ENCODE measurements at regions not wholly inside any gene's neighbourhood (a gene's known extent, or its start where the extent isn't known, plus 50 kb on each side); places are given as distances from the start of the nearest gene placed in this dataset.

DNA sequence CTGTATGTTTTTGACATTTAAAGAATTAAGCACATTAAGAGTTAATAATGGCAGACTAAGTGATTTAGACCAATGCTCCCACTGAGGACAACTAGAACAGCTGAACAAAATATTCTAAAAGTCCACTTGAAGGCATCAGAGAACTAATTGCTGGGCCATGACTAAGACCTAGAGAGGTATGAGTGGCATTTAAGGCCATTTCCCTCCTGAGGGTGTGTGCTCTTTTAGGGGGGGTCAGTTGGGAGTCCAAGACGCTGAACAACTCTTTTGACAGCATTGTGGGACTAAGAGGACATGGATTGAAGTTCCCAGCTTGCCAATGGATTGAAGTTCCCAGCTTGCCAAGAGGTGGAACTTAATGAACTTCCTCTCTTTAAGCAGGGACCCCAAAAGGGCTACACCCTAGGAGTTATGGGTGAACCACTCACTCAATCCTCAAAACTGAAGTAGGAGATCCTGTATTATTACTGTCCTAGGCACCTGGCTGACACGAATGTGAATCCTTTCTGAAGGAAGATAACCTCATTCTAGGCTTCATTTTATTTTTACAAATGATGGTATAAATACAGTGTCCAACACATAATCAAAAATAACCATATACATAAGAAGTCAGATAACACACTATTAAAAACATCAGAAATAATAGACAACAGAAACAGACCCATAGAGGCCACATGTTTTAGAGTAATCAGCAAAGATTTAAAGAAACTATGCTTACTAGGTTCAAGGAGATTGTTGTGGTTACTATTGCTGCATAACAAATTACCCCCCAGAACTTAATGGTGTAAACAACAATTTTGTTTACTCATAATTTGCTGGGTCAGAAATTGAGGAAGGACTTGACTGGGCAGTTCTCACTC lies 175.1 kb downstream of the VEGFA start (continued):
- TF ChIP-seq, protein P1, sequence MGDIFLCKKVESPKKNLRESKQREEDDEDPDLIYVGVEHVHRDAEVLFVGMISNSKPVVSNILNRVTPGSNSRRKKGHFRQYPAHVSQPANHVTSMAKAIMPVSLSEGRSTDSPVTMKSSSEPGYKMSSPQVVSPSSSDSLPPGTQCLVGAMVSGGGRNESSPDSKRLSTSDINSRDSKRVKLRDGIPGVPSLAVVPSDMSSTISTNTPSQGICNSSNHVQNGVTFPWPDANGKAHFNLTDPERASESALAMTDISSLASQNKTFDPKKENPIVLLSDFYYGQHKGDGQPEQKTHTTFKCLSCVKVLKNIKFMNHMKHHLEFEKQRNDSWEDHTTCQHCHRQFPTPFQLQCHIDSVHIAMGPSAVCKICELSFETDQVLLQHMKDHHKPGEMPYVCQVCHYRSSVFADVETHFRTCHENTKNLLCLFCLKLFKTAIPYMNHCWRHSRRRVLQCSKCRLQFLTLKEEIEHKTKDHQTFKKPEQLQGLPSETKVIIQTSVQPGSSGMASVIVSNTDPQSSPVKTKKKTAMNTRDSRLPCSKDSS (IDR thresholded peaks at IDR 0.05; ENCODE audit: low read depth, partially characterized antibody) = peak; percentile 13
- TF ChIP-seq NFRKB (IDR thresholded peaks at IDR 0.05; ENCODE audit: low read depth) (0 out of 2 replicates have a peak, but pooled peaks have one; percentile 13), SMAD4 (CRISPR knock-in tag; conservative IDR thresholded peaks at IDR 0.05) (0 out of 2 replicates have a peak, but pooled peaks have one; percentile 34), ZNF197 (CRISPR knock-in tag; IDR thresholded peaks at IDR 0.05; ENCODE audit: low read depth) (no peak), BRCA1 (IDR thresholded peaks at IDR 0.05) (no peak), BRCA1 (CRISPR knock-in tag; IDR thresholded peaks at IDR 0.05) (no peak), JUN (IDR thresholded peaks at IDR 0.05; ENCODE audit: borderline replicate concordance, low read depth, low read length) (no peak), JUN (CRISPR knock-in tag; IDR thresholded peaks at IDR 0.05; ENCODE audit: borderline replicate concordance) (no peak), PHB2 (IDR thresholded peaks at IDR 0.05; ENCODE audit: low read depth) (no peak), CHD2 (IDR thresholded peaks at IDR 0.05; ENCODE audit: low read depth, low read length) (no peak), ZNF707 (CRISPR knock-in tag; conservative IDR thresholded peaks at IDR 0.05) (no peak), ZFPM2 (CRISPR knock-in tag; IDR thresholded peaks at IDR 0.05) (no peak), KLF10 (CRISPR knock-in tag; IDR thresholded peaks at IDR 0.05) (no peak), ZFP36 (IDR thresholded peaks at IDR 0.05; ENCODE audit: low read depth, low read length, partially characterized antibody) (no peak), BCOR (IDR thresholded peaks at IDR 0.05) (peak; percentile 34; the same call in 1 of the 2 replicates), ZZZ3 (IDR thresholded peaks at IDR 0.05) (no peak), ZNF445 (CRISPR knock-in tag; IDR thresholded peaks at IDR 0.05; ENCODE audit: low read depth) (no peak), C11orf30 (IDR thresholded peaks at IDR 0.05; ENCODE audit: low read depth) (peak; percentile 24)
- TF ChIP-seq, protein P2, sequence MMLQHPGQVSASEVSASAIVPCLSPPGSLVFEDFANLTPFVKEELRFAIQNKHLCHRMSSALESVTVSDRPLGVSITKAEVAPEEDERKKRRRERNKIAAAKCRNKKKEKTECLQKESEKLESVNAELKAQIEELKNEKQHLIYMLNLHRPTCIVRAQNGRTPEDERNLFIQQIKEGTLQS (IDR thresholded peaks at IDR 0.05) = no peak
- TF ChIP-seq, protein P2 (CRISPR knock-in tag; conservative IDR thresholded peaks at IDR 0.05) = no peak
- TF ChIP-seq, protein P3, sequence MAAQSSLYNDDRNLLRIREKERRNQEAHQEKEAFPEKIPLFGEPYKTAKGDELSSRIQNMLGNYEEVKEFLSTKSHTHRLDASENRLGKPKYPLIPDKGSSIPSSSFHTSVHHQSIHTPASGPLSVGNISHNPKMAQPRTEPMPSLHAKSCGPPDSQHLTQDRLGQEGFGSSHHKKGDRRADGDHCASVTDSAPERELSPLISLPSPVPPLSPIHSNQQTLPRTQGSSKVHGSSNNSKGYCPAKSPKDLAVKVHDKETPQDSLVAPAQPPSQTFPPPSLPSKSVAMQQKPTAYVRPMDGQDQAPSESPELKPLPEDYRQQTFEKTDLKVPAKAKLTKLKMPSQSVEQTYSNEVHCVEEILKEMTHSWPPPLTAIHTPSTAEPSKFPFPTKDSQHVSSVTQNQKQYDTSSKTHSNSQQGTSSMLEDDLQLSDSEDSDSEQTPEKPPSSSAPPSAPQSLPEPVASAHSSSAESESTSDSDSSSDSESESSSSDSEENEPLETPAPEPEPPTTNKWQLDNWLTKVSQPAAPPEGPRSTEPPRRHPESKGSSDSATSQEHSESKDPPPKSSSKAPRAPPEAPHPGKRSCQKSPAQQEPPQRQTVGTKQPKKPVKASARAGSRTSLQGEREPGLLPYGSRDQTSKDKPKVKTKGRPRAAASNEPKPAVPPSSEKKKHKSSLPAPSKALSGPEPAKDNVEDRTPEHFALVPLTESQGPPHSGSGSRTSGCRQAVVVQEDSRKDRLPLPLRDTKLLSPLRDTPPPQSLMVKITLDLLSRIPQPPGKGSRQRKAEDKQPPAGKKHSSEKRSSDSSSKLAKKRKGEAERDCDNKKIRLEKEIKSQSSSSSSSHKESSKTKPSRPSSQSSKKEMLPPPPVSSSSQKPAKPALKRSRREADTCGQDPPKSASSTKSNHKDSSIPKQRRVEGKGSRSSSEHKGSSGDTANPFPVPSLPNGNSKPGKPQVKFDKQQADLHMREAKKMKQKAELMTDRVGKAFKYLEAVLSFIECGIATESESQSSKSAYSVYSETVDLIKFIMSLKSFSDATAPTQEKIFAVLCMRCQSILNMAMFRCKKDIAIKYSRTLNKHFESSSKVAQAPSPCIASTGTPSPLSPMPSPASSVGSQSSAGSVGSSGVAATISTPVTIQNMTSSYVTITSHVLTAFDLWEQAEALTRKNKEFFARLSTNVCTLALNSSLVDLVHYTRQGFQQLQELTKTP (IDR thresholded peaks at IDR 0.05; ENCODE audit: low read depth in 1 of 2, partially characterized antibody in 2 of 2) = peak in 1 of 2 experiments; percentile 90
- TF ChIP-seq, protein P4, sequence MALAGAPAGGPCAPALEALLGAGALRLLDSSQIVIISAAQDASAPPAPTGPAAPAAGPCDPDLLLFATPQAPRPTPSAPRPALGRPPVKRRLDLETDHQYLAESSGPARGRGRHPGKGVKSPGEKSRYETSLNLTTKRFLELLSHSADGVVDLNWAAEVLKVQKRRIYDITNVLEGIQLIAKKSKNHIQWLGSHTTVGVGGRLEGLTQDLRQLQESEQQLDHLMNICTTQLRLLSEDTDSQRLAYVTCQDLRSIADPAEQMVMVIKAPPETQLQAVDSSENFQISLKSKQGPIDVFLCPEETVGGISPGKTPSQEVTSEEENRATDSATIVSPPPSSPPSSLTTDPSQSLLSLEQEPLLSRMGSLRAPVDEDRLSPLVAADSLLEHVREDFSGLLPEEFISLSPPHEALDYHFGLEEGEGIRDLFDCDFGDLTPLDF (CRISPR knock-in tag; IDR thresholded peaks at IDR 0.05) = no peak

Measured in K562 (cell line).